ENCODE measurements at regions not wholly inside any gene's neighbourhood (a gene's known extent, or its start where the extent isn't known, plus 50 kb on each side); places are given as distances from the start of the nearest gene placed in this dataset.
A peak's percentile ranks its signal among the peaks of the same experiment; 100 is the strongest.

DNA sequence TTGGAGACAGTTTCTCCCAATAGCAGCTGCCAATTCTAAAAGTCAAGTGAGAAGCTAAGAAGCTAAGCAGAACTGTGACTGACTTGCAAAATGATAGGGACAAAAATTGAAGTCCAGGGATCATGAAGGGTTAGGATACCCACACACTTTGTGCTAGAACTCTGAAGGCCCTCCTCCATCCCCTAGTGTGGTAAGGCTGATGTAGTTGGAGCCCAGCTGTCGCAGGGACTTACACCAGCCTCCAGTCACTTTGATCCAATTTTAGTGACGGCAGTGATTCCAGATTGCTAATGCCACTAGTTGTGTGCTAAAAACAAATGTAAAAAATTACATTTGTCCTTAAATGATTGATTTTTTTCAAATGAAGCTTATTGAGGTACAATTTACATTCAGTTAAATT lies 742.7 kb upstream of the ZNF608 start:
- DNase-seq, result no peak

DNA sequence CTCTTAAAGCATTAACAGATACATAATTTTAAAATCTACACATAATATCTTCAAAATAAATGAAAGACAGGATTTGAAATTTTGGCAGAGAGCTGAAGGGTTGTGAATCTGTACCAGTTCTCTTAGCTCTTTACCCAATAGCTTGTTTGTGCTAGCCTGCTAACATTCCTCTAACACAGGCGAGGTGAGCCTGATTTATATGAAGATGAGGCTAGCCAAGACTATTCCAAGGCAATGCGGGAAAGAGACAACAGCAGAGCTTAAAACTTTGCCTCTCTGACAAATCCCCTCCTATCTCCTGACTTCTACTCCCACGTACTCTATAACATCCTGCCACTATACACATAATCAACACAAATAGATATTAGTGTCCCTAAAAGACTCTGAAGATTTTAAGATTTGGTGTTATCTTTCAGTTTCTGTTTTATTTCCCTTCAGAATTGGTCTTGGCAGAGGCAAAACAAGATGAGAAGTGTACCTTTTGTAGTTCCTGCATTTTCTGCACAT lies 745.6 kb upstream of the ZNF608 start:
- DNase-seq, result no peak

DNA sequence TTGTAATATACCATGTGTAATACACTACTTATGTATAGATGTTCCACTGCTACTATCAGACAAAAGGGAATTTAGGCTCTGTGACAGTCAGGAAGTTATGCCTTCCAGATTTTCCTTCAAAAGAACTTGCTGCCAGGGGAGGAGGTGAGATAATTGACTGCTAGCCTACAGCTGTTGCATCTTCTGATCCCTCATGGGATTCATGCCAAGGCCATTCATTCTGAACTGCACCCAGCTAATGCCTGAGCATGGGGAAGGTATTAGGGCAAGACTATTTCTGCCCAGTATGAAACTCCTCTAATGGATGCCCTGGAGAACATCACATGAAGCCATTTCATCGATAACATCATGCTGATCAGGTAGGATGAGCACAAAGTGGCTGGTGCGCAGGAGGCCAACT lies 746.5 kb upstream of the ZNF608 start:
- no peak for DNase-seq

DNA sequence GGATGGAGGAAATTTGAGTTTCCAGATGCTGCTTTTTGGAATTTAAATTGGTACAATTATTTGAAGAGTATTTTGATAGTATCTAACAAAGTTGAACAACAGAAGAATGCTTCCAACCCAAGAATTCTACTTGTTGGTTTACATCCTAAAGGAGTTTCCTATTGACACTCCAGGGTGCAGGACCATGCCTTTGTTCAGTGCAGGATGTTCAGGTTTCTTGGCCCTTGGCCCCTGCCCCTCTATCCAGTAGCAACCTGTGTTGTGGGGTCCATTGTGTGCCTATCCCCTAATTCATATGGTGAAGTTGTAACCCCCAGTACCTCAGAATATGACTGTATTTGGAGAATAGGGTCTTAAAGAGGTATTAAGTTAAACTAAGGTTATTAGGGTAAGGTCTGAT lies 750.0 kb upstream of the ZNF608 start:
- no peak for DNase-seq

DNA sequence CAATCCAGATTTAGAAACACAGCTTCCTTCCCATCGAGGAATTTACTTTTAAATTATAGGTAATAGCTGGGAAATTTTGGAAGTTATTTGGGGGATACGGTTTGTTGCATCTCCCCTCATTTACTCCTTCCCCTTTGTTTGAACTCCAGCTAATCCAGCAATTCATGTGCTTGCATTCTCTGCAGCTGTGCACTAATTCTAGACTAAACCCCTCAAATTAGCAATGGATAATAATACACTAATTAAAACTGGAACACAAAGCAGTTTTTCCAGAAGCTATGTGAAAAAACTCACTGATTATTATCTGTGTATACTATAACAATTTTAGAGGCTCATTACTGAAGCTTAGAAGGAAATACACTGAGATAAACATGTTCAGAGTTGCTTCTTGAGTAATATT lies 751.2 kb upstream of the ZNF608 start:
- no peak for DNase-seq

DNA sequence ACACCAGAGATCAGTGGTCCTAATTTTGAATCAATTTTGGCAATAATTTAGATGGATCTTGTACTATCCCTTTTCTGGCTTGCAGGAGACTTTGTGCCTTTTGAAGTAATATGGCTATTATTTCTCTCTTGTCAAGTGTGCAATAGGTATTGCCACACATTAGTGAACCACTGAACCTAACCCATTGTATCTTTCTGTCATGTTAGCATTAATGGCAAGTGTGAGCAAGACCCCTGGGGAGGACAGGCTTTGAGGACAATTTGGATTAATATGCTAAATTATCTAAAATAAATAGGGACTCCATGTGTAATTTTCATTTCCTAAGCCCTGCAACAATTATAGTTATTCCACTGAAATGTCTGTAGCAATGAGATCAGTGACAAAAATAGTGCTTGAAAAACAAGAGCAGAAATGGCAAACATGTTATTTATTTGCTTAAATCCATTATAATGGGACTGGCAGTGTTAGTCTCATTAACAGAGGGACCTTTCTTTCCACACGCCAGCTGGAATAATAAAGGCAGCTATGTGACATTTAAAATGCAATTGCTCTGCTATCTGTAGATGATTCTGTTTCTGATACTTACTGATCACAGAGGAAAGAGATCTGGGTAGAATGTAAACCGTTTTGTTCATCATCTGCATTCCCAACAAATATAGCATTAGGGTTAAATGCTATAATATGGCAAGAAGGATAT lies 753.3 kb upstream of the ZNF608 start:
- DNase-seq, result peak in 4 of 51 donors; percentile 16 to 77 (median 46)

DNA sequence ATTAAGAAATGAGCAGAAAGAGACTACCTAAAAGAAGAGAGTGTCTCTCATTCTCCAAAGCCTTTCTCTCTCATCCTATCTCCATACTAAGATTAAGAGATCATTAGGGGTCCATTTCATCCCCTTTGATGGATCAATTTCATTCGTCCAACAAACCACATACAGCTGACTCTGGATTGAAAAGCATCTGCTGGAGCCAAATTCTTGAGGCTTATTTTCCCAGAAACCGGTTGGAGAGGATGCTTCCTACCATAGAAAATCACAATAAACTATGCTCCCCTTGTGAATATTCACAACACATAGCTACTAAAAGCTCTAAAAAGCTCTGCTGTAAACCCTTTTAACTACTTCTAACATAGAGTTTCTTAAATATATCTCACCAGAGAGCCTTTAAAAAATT lies 755.0 kb upstream of the ZNF608 start:
- DNase-seq, result peak in 1 of 51 donors; percentile 23

DNA sequence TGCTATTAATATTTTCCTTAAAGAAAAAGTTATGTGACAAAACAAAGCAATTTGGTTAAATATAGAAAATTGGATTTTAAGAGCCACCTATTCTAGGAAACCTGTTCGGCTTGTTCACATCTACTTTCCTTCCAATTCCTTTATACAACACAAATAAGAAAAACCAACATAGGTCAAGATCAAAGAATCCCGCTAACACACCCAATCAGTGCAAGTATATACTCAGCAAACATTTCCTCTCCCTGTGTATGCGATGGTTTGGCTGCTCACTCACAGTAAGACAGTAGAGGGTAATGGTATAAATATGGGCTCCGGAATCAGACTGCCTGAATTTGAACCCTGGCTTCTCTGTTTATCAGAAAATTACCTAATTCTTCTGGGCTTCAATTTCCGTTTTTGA lies 757.5 kb upstream of the ZNF608 start:
- no peak for DNase-seq

DNA sequence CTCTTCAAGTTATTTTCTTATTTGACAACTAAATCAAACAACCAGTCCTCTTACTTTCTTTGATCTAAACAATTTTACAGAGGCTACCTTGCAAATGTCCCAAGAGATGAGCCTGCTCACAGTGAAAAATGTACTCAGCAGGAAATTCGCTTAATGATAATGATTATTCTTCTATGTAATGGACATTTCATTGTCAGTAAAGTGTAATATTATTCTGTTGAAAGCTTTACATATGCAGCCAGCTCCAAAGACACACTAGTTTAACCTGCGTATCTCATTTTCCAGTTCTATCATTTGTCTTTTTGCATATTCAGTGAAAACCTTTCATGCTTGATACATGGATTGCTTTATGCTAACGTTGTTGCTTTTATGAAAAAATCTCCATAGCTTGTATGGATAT lies 758.7 kb upstream of the ZNF608 start:
- DNase-seq, result no peak

DNA sequence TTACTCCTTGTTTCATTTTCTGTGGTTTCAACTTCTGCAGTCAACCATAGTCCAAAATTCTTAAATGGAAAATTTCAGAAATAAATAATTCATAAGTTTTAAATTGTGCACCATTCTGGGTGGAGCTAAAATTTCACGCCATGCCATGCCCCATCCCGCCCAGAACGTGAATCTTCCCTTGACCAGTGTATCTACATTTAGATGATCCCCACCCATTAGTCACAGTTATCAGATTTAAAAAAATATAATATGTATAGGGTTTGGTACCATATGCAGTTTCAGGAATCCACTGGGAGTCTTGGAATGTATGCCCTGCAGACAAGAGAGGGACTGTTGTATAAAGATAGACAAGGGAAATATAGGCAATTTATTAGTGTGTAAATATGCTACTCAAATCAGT lies 759.7 kb upstream of the ZNF608 start:
- no peak for DNase-seq

DNA sequence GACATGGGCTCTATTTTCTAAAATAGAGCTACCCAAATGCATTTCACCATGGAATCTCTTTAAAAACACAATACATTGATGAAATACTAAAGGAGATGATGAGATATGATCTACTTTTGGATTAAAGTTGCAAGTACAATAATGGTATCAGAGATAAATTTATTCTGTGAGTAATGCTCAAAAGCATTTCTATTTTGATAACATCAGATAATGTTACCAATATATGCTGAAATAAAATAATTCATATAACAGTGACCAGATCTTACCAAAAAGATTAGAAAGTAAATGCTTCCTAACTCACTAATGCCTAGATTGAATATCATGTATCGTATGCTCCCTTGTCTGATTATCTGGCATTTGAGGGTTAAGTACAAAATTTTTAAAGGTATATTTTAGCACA lies 761.8 kb upstream of the ZNF608 start:
- DNase-seq, result no peak

DNA sequence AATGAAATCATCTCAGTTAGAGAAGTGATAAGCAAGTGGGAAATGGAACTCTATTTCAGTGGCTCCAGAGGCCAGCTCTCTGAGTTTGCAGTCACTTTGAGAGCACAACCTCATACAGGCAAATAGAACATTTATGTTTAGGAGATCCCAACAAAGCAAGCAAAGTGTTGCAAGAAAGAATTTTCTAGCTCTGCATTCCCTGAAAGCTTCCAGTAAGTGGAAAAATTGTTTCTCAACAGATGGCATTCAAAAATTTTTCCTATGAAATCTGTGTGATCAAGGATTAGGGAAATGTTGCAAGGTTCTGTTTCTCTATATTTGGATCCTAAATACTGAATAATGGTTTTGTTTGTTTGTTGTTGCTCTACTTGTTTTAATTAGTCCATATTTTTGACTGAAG lies 764.2 kb upstream of the ZNF608 start:
- no peak for DNase-seq

DNA sequence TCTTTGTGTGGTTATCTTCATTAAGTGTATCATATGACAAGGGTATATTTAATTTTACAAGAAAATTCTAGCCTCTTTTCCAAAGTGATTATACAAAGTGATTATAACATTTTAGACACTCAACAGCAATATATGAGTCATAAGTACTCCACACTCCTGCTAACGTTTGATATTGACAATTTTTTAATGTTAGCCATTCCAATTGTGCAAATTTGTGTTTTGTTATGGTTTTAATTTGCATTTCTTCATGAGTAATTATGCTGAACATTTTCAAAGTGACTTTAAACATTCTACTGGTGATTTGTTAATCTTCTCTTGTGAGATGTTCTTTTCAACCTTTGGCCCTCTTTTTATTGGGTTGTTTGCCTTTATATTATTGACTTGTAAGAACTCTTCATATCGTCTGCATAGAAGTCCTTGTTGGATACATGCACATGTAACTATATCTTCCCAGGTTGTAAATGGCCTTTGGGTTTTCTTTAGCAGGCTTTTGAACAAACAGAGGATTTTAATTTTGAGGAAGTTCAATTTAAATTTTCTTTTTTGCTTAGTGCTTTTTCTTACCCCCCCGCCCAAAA lies 771.6 kb upstream of the ZNF608 start:
- no peak for DNase-seq

DNA sequence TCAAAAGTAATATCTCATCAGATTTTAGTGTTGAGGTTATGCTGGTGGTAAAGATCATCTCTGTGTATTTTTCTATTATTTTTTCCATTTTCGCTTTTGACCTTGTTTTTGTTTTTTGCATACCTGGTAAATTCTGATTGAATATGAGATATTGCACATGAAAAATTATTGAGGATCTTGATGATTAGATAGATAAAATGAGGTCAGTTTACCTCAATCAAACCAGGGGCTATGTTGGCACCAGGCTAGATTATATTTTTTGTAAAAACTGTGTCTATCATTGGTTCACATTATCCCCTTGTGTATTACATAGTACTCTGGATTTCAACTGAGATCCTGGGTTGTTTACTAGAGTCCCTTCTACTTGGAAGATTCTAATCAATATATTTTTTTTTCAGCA lies 774.9 kb upstream of the ZNF608 start:
- no peak for DNase-seq

DNA sequence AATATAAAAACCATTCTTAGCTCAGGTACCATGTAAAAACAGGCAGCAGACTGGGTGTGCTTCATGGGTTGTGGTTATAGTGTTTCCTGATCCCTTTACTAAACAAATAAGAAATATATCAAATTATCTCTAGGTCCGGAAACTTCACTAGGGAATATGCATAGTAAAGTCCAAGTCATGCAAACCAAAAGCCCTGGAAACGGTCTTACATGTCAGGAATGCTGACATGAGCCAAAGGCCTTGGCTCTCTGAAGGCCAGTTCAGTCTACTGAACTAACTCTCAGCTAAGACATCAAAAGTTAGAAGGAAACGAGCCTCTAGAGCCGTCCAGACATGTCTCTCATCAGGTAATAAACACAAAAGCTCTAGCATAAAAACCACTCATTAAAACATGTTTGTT lies 778.9 kb upstream of the ZNF608 start:
- no peak for DNase-seq

DNA sequence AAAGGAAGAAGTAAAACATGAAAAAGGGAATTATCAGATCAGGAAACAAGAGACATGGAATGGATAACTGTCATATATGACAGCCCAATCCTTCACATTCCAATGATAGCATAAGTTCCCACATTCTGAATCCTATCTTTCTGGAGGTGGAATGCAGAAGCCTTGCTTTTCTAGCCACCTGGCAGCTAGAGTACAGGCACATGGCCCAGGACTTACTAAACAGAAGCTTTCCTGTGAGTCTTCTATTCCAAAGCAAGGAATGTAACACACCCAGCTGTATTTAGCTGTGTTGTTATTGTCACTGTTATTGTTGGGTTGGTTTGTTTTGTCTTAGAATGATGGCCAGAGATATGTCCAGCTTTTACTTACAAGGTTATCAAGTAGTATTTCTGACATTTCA lies 780.5 kb upstream of the ZNF608 start:
- peak in 1 of 51 donors; percentile 6 for DNase-seq

DNA sequence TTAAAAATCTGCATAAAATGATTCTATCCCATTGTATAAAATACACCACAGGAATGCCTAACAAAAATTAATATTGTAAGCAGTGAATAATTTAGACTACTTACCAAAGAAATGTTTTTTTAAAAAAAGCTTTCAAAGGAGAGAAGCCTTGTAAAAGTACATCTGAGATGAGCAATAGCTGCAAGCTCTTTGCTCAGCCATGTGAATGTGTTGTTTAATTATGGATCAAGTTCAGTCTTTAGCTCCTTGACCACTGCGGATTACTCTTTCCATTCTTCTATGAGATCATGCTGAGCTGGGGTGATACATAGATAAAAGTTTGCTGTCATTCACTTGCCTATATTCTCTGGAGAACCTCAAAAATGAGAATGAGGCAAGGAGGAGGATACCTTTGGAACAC lies 782.4 kb upstream of the ZNF608 start:
- DNase-seq, result no peak

DNA sequence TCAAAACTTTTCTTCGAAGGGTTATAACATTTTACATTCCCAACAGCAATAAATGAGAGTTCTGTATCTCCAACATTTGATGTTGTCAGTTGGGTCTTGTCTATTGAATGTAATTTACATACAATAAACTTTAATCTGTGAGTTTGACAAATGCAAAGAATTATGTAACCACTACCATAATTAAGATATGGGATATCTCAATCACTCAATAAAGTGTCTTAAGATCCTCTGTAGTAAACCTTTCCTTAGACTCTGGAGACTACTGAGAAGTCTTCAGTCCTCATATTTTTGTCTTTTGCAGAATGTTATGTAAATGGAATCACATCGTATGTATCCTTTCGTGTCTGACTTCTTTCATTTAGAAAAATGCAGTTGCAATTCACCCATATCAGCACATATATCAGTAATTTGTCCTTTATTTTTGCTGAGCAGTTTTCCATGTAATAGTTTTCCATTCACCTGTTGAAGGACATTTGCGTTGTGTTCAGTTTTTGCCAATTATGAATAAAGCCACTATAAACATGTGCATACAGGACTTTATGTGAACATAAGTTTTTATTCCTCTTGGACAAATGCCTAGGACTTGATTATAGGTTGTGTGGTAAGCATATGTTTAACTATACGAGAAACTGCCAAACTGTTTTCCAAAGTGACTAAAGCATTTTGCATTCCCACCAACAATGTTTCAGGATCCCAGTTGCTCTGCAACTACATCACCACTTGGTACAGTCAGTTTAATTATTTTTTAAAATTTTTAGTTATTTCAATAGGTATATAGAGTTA lies 784.6 kb upstream of the ZNF608 start:
- DNase-seq, result no peak

DNA sequence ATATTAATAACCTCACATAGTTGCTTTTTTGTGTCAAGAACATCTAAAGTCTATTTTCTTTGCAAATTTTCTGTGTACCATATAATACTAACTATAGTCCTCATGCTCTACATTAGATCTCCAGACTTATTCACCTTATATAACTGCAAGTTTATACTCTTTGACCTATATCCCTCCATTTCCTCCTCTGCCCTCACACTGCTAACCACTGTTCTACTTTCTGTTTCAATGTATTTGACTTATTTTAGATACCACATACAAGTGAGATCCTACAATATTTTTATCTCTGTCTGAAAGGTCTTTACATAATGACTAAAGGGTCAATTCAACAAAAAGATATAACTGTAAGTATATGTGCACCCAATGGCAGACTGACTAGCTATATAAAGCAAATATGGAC lies 789.7 kb upstream of the ZNF608 start:
- DNase-seq, result no peak

DNA sequence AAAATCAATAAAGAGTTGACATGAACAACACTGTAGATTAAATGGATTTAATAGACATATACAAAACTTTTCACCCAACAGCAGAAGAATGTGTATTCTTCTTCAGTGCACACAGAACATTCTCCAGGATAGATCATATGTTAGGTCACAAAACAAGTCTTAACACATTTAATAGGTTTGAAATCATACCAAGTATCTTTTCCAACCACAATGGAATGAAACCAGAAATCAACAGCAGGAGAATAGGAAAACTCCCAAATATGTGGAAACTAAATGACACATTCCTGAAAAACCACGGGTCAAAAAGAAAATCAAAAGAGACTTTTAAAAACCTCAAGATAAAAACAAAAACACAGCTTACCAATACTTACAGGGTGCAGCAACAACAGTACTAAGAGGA lies 790.1 kb upstream of the ZNF608 start:
- no peak for DNase-seq

DNA sequence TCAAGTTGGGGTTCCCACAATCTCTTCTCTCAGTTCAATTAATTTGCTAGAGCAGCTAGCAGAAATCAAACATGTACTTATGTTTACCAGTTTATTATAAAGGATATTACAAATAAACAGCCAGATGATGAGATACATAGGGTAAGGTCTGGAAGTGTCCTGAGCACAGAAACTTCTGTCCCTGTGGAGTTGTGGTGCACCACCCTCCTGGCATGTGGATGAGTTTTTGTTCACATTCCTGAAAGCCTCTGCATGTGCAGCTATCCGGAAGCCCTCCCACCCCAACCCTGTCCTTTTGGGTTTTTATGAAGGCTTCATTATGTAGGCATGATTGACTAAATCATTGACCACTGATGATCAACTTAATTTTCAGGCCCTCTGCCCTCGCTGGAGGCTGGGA lies 791.2 kb upstream of the ZNF608 start:
- no peak for DNase-seq

DNA sequence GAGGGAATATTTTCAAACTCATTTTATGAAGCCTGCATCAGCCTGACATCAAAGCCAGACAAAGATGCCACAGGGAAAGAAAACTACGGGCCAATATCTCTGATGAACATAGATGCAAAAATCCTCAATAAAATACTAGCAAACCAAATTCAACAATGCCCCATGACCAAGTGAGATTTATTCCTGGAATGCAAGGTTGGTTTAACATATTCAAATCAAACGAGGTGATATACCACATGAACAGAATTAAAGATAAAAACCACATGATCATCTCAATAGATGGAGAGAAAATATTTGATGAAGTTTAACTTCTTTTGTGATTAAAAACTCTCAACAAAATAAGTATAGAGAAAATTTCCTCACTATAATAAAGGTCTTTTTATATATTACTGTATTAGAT lies 792.0 kb upstream of the ZNF608 start:
- no peak for DNase-seq

DNA sequence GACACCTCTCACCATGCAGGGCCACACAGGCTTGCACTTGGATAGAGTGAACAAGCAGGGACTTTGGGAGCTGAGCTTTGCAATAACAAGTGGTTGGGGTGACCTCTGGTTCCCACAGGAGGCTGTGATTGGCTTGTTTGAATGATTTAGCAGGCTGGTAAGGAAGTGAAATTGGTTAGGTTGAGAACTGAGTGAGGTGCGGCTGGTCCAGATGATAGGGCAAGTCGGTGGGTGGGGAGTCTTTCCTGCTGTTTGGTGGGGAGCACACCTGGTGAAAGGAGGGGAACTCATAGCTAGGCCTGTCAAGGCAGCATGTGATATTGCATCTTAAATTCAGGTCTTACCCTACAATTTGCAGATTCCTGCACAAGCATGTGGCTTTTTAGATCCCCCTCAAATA lies 794.6 kb upstream of the ZNF608 start:
- no peak for DNase-seq
